Endothelial cell of umbilical vein (primary cell): ENCODE measurements at regions not wholly inside any gene's neighbourhood (a gene's known extent, or its start where the extent isn't known, plus 50 kb on each side); places are given as distances from the start of the nearest gene placed in this dataset.

ENCODE experiments used
- BruUV-seq: library from RNA; stranded (reverse); fragments of 400-500 nt; replicated peaks from 2 replicates; lab custom pipeline; 2021; lab: Mats Ljungman, UMichigan
- CTCF ChIA-PET: fragments of 300-600, 350-600 bp; sonication (Branson Sonifier 250); formaldehyde crosslinking; loops from one replicate; lab custom pipeline; 2021; ENCODE audit warnings: antibody characterized with exemption, inconsistent platforms; lab: Charles Lee
- POLR2A ChIA-PET: fragments of 300-600, 350-600 bp; sonication (Branson Sonifier 250); formaldehyde crosslinking; loops from one replicate; lab custom pipeline; 2021; ENCODE audit warnings: antibody characterized with exemption, inconsistent platforms; lab: Charles Lee
- DNase-seq: peaks from one replicate; pipeline ENCODE4 v3.0.0-alpha.2; 2011; ENCODE audit warnings: low read depth, low spot score
- FAIRE-seq: peaks from 2 replicates; lab custom pipeline; 2011; peaks lifted over from hg19 to GRCh38; lab: Jason Lieb, UNC
- H2AFZ ChIP-seq: 2 replicates; pipeline ENCODE4 v1.6.0; 2012; ENCODE audit warnings: low read depth, low read length, control low read depth, inconsistent platforms
- H3K27ac ChIP-seq: 2 replicates; pipeline ENCODE4 v1.5.1; 2011; ENCODE audit warnings: low read depth, mild to moderate bottlenecking, control low read depth, low read length, moderate library complexity; ENCODE audit not compliant: insufficient read depth
- H3K27me3 ChIP-seq, 2 experiments: 2 replicates each; pipeline versions ENCODE4 v1.6.0 to v1.6.1; 2011; ENCODE audit warnings: low read length in 2 of 2, mixed read lengths in 1 of 2; ENCODE audit not compliant: control insufficient read depth in 2 of 2, insufficient read depth in 2 of 2
- H3K36me3 ChIP-seq, 2 experiments: 2 replicates in 1 of 2; 3 replicates in 1 of 2; pipeline ENCODE4 v1.5.1; 2011; ENCODE audit warnings: low read length in 2 of 2, mild to moderate bottlenecking in 1 of 2, moderate library complexity in 1 of 2; ENCODE audit not compliant: control insufficient read depth in 2 of 2, insufficient read depth in 2 of 2; ENCODE audit errors: extremely low read depth in 1 of 2
- H3K4me1 ChIP-seq: 3 replicates; pipeline ENCODE4 v1.5.1; 2011; ENCODE audit warnings: mild to moderate bottlenecking, low read length; ENCODE audit not compliant: control insufficient read depth, insufficient read depth; ENCODE audit errors: extremely low read depth
- H3K4me2 ChIP-seq: 2 replicates; pipeline ENCODE4 v1.6.1; 2011; ENCODE audit warnings: low read length, control low read depth, mixed read lengths; ENCODE audit not compliant: insufficient read depth
- H3K4me3 ChIP-seq, 3 experiments: fragments of 200-600 bp in 1 of 3; sonication (generic), shearing (Covaris generic) in 1 of 3; replicated peaks in 1 of 3; 2 replicates each; pipeline ENCODE4 v1.5.1; 2011 to 2016; ENCODE audit warnings: control low read depth in 3 of 3, low read length in 3 of 3, mild to moderate bottlenecking in 2 of 3, inconsistent platforms in 1 of 3, low read depth in 1 of 3, moderate library complexity in 1 of 3; ENCODE audit not compliant: insufficient read depth in 1 of 3
- H3K79me2 ChIP-seq: 2 replicates; pipeline ENCODE4 v1.6.0; 2012; ENCODE audit warnings: low read length, inconsistent platforms; ENCODE audit not compliant: control insufficient read depth, insufficient read depth
- H3K9ac ChIP-seq: replicated peaks from 2 replicates; pipeline ENCODE3; 2011; ENCODE audit warnings: low read length, control low read depth; ENCODE audit not compliant: insufficient read depth; ENCODE audit errors: extremely low read depth
- H3K9me1 ChIP-seq: replicated peaks from 3 replicates; pipeline ENCODE4 v1.6.0; 2011; ENCODE audit warnings: mild to moderate bottlenecking, low read length; ENCODE audit not compliant: control insufficient read depth, insufficient read depth; ENCODE audit errors: extremely low read depth
- H3K9me3 ChIP-seq: replicated peaks from 2 replicates; pipeline ENCODE4 v1.5.1; 2012; ENCODE audit warnings: low read length, inconsistent platforms; ENCODE audit not compliant: control insufficient read depth, insufficient read depth
- H4K20me1 ChIP-seq: replicated peaks from 2 replicates; pipeline ENCODE3; 2011; ENCODE audit warnings: mild to moderate bottlenecking, low read length; ENCODE audit not compliant: control insufficient read depth, insufficient read depth; ENCODE audit errors: extremely low read depth
- CTCF ChIP-seq, 2 donors: IDR thresholded peaks; 1 replicate in 1 of 2; 2 replicates in 1 of 2; pipeline ENCODE4 v1.5.1; 2011; ENCODE audit warnings: low read length in 2 of 2, mild to moderate bottlenecking in 2 of 2, moderate library complexity in 2 of 2, control low read depth in 1 of 2, inconsistent platforms in 1 of 2, low read depth in 1 of 2; ENCODE audit not compliant: insufficient read depth in 1 of 2; ENCODE audit errors: extremely low read depth in 1 of 2
- EZH2 ChIP-seq: IDR thresholded peaks from 2 replicates; pipeline ENCODE4 v1.6.1; 2012; ENCODE audit warnings: borderline replicate concordance, low read depth, mild to moderate bottlenecking, moderate library complexity, low read length, inconsistent platforms; ENCODE audit not compliant: severe bottlenecking
- FOS ChIP-seq: IDR thresholded peaks from 2 replicates; pipeline ENCODE4 v1.6.1; 2011; ENCODE audit warnings: mild to moderate bottlenecking, low read length, moderate library complexity, borderline replicate concordance; ENCODE audit not compliant: insufficient read depth
- GATA2 ChIP-seq: IDR thresholded peaks from 2 replicates; pipeline ENCODE4 v1.7.0; 2011; ENCODE audit warnings: low read depth, mild to moderate bottlenecking, moderate library complexity, mixed read lengths, low read length; ENCODE audit not compliant: insufficient read length, insufficient read depth
- JUN ChIP-seq: IDR thresholded peaks from 2 replicates; pipeline ENCODE4 v1.6.1; 2011; ENCODE audit warnings: borderline replicate concordance, low read depth; ENCODE audit not compliant: insufficient read length, insufficient read depth
- MAX ChIP-seq: IDR thresholded peaks from 2 replicates; pipeline ENCODE4 v1.6.1; 2011; ENCODE audit not compliant: insufficient read depth, insufficient read length
- MYC ChIP-seq: IDR thresholded peaks from one replicate; pipeline ENCODE4 v1.6.1; 2011; ENCODE audit warnings: mild to moderate bottlenecking, low read depth, low read length
- POLR2A ChIP-seq: IDR thresholded peaks from 2 replicates; pipeline ENCODE4 v1.6.1; 2012; ENCODE audit warnings: low read depth, mild to moderate bottlenecking, control low read depth, low read length
- POLR2AphosphoS5 ChIP-seq: IDR thresholded peaks from 2 replicates; pipeline ENCODE4 v1.6.1; 2012; ENCODE audit warnings: low read depth, mild to moderate bottlenecking, control low read depth, low read length, moderate library complexity; ENCODE audit not compliant: insufficient read depth
- dilution Hi-C: fragments of 300-500 bp; cut with MboI; formaldehyde crosslinking; loops from one replicate; pipeline ENCODE4 v1.15.0; 2019; ENCODE audit warnings: low sequenced_read_pairs; ENCODE audit not compliant: extremely low pct_ligation_motif_present
- intact Hi-C: fragments of 100-400 bp; cut with micrococcal nuclease; formaldehyde crosslinking; loops from one replicate; pipeline ENCODE4 v1.10.0; 2022

- Histone ChIP-seq H3K9me3 (no peaks in the 10 kb centered on the region), H3K9ac (no peak overlapping the region), H3K27me3 (no peaks in the 10 kb centered on the region), H3K9me1 (no peaks in the 10 kb centered on the region), H4K20me1 (no peaks in the 10 kb centered on the region), H3K4me1 (no peaks in the 10 kb centered on the region), H3K79me2 (no peaks in the 10 kb centered on the region), H2AFZ (no peak overlapping the region), H3K4me3 (no peak overlapping the region), H3K36me3 (no peaks in the 10 kb centered on the region), H3K27ac (no peak overlapping the region), H3K4me2 (no peak overlapping the region)
- no TSS peak for BruUV-seq
- TF ChIP-seq POLR2A (no peak), MYC (no peak), FOS (no peak)
- intact Hi-C loops: no loop called here
- no peak for DNase-seq
- FAIRE-seq: no peak
- ChIA-PET POLR2A (no interaction called here), CTCF (no interaction called here)
- dilution Hi-C loops: no loop called here
These were observed 491.7 kb upstream of the MEIS1 start for GRCh38 chr2:65943099-65943786.

GRCh38 chr2:65940856-65941255 lies 494.1 kb upstream of the MEIS1 start:
- no peak for FAIRE-seq
- no peak for TF ChIP-seq MYC
- no peak for TF ChIP-seq CTCF (IDR thresholded peaks at IDR 0.05; ENCODE audit: extremely low read depth in 1 of 2, insufficient read depth in 1 of 2, low read depth in 1 of 2, low read length in 2 of 2)
- TF ChIP-seq GATA2: no peak
- no peak for TF ChIP-seq EZH2
- TF ChIP-seq JUN: no peak
- no peak for TF ChIP-seq POLR2AphosphoS5
- TF ChIP-seq POLR2A: no peak
- TF ChIP-seq MAX: no peak
- TF ChIP-seq FOS: no peak
- no peaks in the 10 kb centered on the region for H3K9me1 ChIP-seq
- dilution Hi-C loops (no loop called here), intact Hi-C loops (no loop called here)
- H3K4me2 ChIP-seq: no peak overlapping the region
- CTCF ChIA-PET: no interaction called here
- no peaks in the 10 kb centered on the region for H3K27me3 ChIP-seq
- H2AFZ ChIP-seq: no peak overlapping the region
- no peak overlapping the region for H3K4me3 ChIP-seq
- no peaks in the 10 kb centered on the region for H3K36me3 ChIP-seq
- POLR2A ChIA-PET: no interaction called here
- no TSS peak for BruUV-seq
- no peaks in the 10 kb centered on the region for H3K79me2 ChIP-seq
- H3K4me1 ChIP-seq: no peaks in the 10 kb centered on the region
- no peaks in the 10 kb centered on the region for H3K9me3 ChIP-seq
- no peak for DNase-seq
- H4K20me1 ChIP-seq: no peaks in the 10 kb centered on the region
- H3K9ac ChIP-seq: no peak overlapping the region
- H3K27ac ChIP-seq: no peak overlapping the region
